ENCODE measurements at regions not wholly inside any gene's neighbourhood (a gene's known extent, or its start where the extent isn't known, plus 50 kb on each side); places are given as distances from the start of the nearest gene placed in this dataset.
"Not testable (repeated sequence)": the region's sequence is repeated elsewhere in the genome, so short reads cannot be mapped to it uniquely, and the experiment has no call there.

- DNase-seq (ENCODE audit: low read depth) (no peak), FAIRE-seq (no peak)
- Histone ChIP-seq H3K4me3 (ENCODE audit: low read depth, low read length) (no peak overlapping the region), H3K27me3 (ENCODE audit: control insufficient read depth, insufficient read depth, low read length) (no peaks in the 10 kb centered on the region), H3K36me3 (ENCODE audit: control insufficient read depth, insufficient read depth, low read length) (no peaks in the 10 kb centered on the region)
- no peak for TF ChIP-seq CTCF (IDR thresholded peaks at IDR 0.05; ENCODE audit: insufficient read depth, low read length, severe bottlenecking)
These were observed 237.4 kb upstream of the ZFP64 start for GRCh38 chr20:52429029-52429428.

- FAIRE-seq (no peak), DNase-seq (ENCODE audit: low read depth) (no peak)
- no peaks in the 10 kb centered on the region for H3K36me3 ChIP-seq (ENCODE audit: control insufficient read depth, insufficient read depth, low read length)
- H3K27me3 ChIP-seq (ENCODE audit: control insufficient read depth, insufficient read depth, low read length): no peaks in the 10 kb centered on the region
- H3K4me3 ChIP-seq (ENCODE audit: low read depth, low read length): no peak overlapping the region
- TF ChIP-seq CTCF (IDR thresholded peaks at IDR 0.05; ENCODE audit: insufficient read depth, low read length, severe bottlenecking): no peak
These were observed 236.4 kb upstream of the ZFP64 start for GRCh38 chr20:52427960-52428359.

- TF ChIP-seq CTCF (IDR thresholded peaks at IDR 0.05; ENCODE audit: insufficient read depth, low read length, severe bottlenecking): no peak
- no peaks in the 10 kb centered on the region for H3K27me3 ChIP-seq (ENCODE audit: control insufficient read depth, insufficient read depth, low read length)
- FAIRE-seq: no peak
These were observed 235.3 kb upstream of the ZFP64 start for GRCh38 chr20:52426856-52427255.

GRCh38 chr20:52425701-52426100 lies 234.1 kb upstream of the ZFP64 start:
- no peak for TF ChIP-seq CTCF (IDR thresholded peaks at IDR 0.05; ENCODE audit: insufficient read depth, low read length, severe bottlenecking)
- no peak for DNase-seq (ENCODE audit: low read depth)
- FAIRE-seq: no peak
- no peaks in the 10 kb centered on the region for H3K27me3 ChIP-seq (ENCODE audit: control insufficient read depth, insufficient read depth, low read length)
- H3K4me3 ChIP-seq (ENCODE audit: low read depth, low read length): no peak overlapping the region
- no peaks in the 10 kb centered on the region for H3K36me3 ChIP-seq (ENCODE audit: control insufficient read depth, insufficient read depth, low read length)

More at GRCh38 chr20:52426856-52427255, 235.3 kb upstream of the ZFP64 start:
- no peak overlapping the region for H3K4me3 ChIP-seq (ENCODE audit: low read depth, low read length)
- no peaks in the 10 kb centered on the region for H3K36me3 ChIP-seq (ENCODE audit: control insufficient read depth, insufficient read depth, low read length)
- DNase-seq (ENCODE audit: low read depth): peak; percentile 21

- no peaks in the 10 kb centered on the region for H3K27me3 ChIP-seq (ENCODE audit: control insufficient read depth, insufficient read depth, low read length)
- no peak overlapping the region for H3K4me3 ChIP-seq (ENCODE audit: low read depth, low read length)
- H3K36me3 ChIP-seq (ENCODE audit: control insufficient read depth, insufficient read depth, low read length): no peaks in the 10 kb centered on the region
- TF ChIP-seq CTCF (IDR thresholded peaks at IDR 0.05; ENCODE audit: insufficient read depth, low read length, severe bottlenecking): no peak
- no peak for FAIRE-seq
- DNase-seq (ENCODE audit: low read depth): peak; percentile 3
These were observed 233.7 kb upstream of the ZFP64 start for GRCh38 chr20:52425253-52425652.

- not testable (repeated sequence) for DNase-seq (ENCODE audit: low read depth); H3K36me3 ChIP-seq (ENCODE audit: control insufficient read depth, insufficient read depth, low read length); H3K27me3 ChIP-seq (ENCODE audit: control insufficient read depth, insufficient read depth, low read length); H3K4me3 ChIP-seq (ENCODE audit: low read depth, low read length); FAIRE-seq
These were observed 232.9 kb upstream of the ZFP64 start for GRCh38 chr20:52424357-52424942.

GRCh38 chr20:52423536-52424140 lies 232.1 kb upstream of the ZFP64 start:
- not testable (repeated sequence) for H3K36me3 ChIP-seq (ENCODE audit: control insufficient read depth, insufficient read depth, low read length); H3K27me3 ChIP-seq (ENCODE audit: control insufficient read depth, insufficient read depth, low read length); DNase-seq (ENCODE audit: low read depth); H3K4me3 ChIP-seq (ENCODE audit: low read depth, low read length)
- peak; percentile 32 for FAIRE-seq

Measured in bronchial epithelial cell (primary cell).